Parathyroid adenoma (tissue), 2 donors: ENCODE measurements at regions not wholly inside any gene's neighbourhood (a gene's known extent, or its start where the extent isn't known, plus 50 kb on each side); places are given as distances from the start of the nearest gene placed in this dataset.

Experiments
- H2AFZ ChIP-seq: fragments of 300-600 bp; sonication (generic); one replicate; pipeline ENCODE4 v1.7.0; 2017; ENCODE audit warnings: antibody characterized with exemption, mild to moderate bottlenecking
- H3K27ac ChIP-seq: fragments of 300-600 bp; sonication (generic); one replicate; pipeline ENCODE4 v1.7.0; 2017
- H3K27me3 ChIP-seq: fragments of 300-600 bp; sonication (generic); one replicate; pipeline ENCODE4 v1.7.0; 2017; ENCODE audit warnings: low read length; ENCODE audit not compliant: control insufficient read depth, insufficient read depth
- H3K36me3 ChIP-seq: fragments of 300-600 bp; sonication (generic); one replicate; pipeline ENCODE4 v1.7.0; 2017; ENCODE audit warnings: low read length; ENCODE audit not compliant: control insufficient read depth, insufficient read depth
- H3K4me1 ChIP-seq: fragments of 300-600 bp; sonication (generic); one replicate; pipeline ENCODE4 v1.7.0; 2017; ENCODE audit warnings: control low read depth
- H3K4me2 ChIP-seq: fragments of 300-600 bp; sonication (generic); one replicate; pipeline ENCODE4 v1.7.0; 2017; ENCODE audit warnings: low read length
- H3K4me3 ChIP-seq: fragments of 300-600 bp; sonication (generic); one replicate; pipeline ENCODE4 v1.7.0; 2017; ENCODE audit warnings: low read depth, low read length
- H3K79me2 ChIP-seq: fragments of 300-600 bp; sonication (generic); one replicate; pipeline ENCODE4 v1.7.0; 2017; ENCODE audit warnings: control low read depth
- H3K9ac ChIP-seq: fragments of 300-600 bp; sonication (generic); one replicate; pipeline ENCODE4 v1.7.0; 2017; ENCODE audit warnings: mild to moderate bottlenecking
- H3K9me3 ChIP-seq: fragments of 300-600 bp; sonication (generic); one replicate; pipeline ENCODE4 v1.7.0; 2017; ENCODE audit warnings: low read length; ENCODE audit not compliant: control insufficient read depth
- CTCF ChIP-seq: fragments of 300-600 bp; sonication (generic); IDR thresholded peaks from one replicate; pipeline ENCODE4 v1.7.0; 2017; ENCODE audit warnings: antibody characterized with exemption, mild to moderate bottlenecking
- donor health status: primary hyperparathyroidism.

GRCh38 chr6:23011615-23012014 is 442.2 kb downstream of the HDGFL1 start:
- Histone ChIP-seq H2AFZ (peak overlapping the region; percentile 31), H3K4me2 (no peak overlapping the region)
- no peak for TF ChIP-seq CTCF

GRCh38 chr6:23013776-23014175 is 444.4 kb downstream of the HDGFL1 start:
- H3K9ac ChIP-seq, result no peak overlapping the region
- TF ChIP-seq CTCF, result no peak

More at GRCh38 chr6:23011615-23012014, 442.2 kb downstream of the HDGFL1 start:
- H3K79me2 ChIP-seq, result no peaks in the 10 kb centered on the region
- H3K9ac ChIP-seq, result no peak overlapping the region
- no peak overlapping the region for H3K4me3 ChIP-seq
- no peak overlapping the region for H3K27ac ChIP-seq
- H3K27me3 ChIP-seq, result no peaks in the 10 kb centered on the region
- H3K36me3 ChIP-seq, result no peaks in the 10 kb centered on the region
- peaks cover 5% of the 10 kb centered on the region for H3K4me1 ChIP-seq
- H3K9me3 ChIP-seq, result no peaks in the 10 kb centered on the region

GRCh38 chr6:23016696-23017095 is 447.3 kb downstream of the HDGFL1 start:
- Histone ChIP-seq H3K36me3 (no peaks in the 10 kb centered on the region), H2AFZ (no peak overlapping the region), H3K4me1 (peaks cover 12% of the 10 kb centered on the region), H3K4me2 (no peak overlapping the region), H3K79me2 (no peaks in the 10 kb centered on the region), H3K4me3 (no peak overlapping the region), H3K9ac (no peak overlapping the region), H3K9me3 (peaks cover 2% of the 10 kb centered on the region), H3K27me3 (no peaks in the 10 kb centered on the region), H3K27ac (peak overlapping the region; percentile 31)
- no peak for TF ChIP-seq CTCF

More at GRCh38 chr6:23013776-23014175, 444.4 kb downstream of the HDGFL1 start:
- H3K9me3 ChIP-seq, result peaks cover 2% of the 10 kb centered on the region
- peak overlapping the region; percentile 68 for H3K27ac ChIP-seq
- H3K36me3 ChIP-seq, result no peaks in the 10 kb centered on the region
- H2AFZ ChIP-seq, result peak overlapping the region; percentile 50
- peak overlapping the region; percentile 36 for H3K4me3 ChIP-seq
- no peaks in the 10 kb centered on the region for H3K79me2 ChIP-seq
- peaks cover 12% of the 10 kb centered on the region for H3K4me1 ChIP-seq
- no peaks in the 10 kb centered on the region for H3K27me3 ChIP-seq
- H3K4me2 ChIP-seq, result peak overlapping the region; percentile 53

- no peak overlapping the region for H2AFZ ChIP-seq
- H3K36me3 ChIP-seq, result no peaks in the 10 kb centered on the region
- no peaks in the 10 kb centered on the region for H3K27me3 ChIP-seq
- H3K4me3 ChIP-seq, result no peak overlapping the region
- H3K4me2 ChIP-seq, result no peak overlapping the region
- no peak overlapping the region for H3K9ac ChIP-seq
- peaks cover 7% of the 10 kb centered on the region for H3K4me1 ChIP-seq
- TF ChIP-seq CTCF, result no peak
- no peak overlapping the region for H3K27ac ChIP-seq
- H3K79me2 ChIP-seq, result no peaks in the 10 kb centered on the region
- peaks cover 2% of the 10 kb centered on the region for H3K9me3 ChIP-seq
These were observed 452.1 kb downstream of the HDGFL1 start for GRCh38 chr6:23021487-23021886.

GRCh38 chr6:23027281-23027680 is 457.9 kb downstream of the HDGFL1 start:
- Histone ChIP-seq H3K27ac (no peak overlapping the region), H3K4me3 (no peak overlapping the region), H3K27me3 (no peaks in the 10 kb centered on the region), H3K4me1 (no peaks in the 10 kb centered on the region), H2AFZ (peak overlapping the region; percentile 20), H3K4me2 (no peak overlapping the region), H3K9me3 (no peaks in the 10 kb centered on the region), H3K36me3 (peaks cover 2% of the 10 kb centered on the region), H3K9ac (no peak overlapping the region), H3K79me2 (no peaks in the 10 kb centered on the region)
- no peak for TF ChIP-seq CTCF
